ENCODE measurements at regions not wholly inside any gene's neighbourhood (a gene's known extent, or its start where the extent isn't known, plus 50 kb on each side); places are given as distances from the start of the nearest gene placed in this dataset.

DNA sequence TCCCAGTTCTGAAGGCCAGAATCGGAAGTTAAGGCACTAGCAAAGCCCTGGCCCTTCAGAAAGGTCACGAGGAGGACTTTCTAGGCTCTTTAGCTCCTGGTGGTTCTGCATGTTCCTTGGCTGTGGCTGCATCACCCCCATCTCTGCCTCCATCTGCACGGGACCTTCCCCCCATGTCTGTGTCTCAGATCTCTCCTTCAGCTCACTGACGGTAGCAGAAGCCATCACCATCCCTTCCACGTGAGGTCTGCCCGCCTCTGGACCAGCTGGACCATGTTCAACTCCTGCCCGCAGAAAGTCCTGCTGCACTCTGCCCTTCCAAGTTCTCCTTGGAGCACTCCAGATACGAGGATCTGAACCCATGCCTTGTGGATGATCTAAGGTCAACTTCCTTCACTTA, 242.9 kb upstream of the IRX1 start (continued):
- TF ChIP-seq, protein P1, sequence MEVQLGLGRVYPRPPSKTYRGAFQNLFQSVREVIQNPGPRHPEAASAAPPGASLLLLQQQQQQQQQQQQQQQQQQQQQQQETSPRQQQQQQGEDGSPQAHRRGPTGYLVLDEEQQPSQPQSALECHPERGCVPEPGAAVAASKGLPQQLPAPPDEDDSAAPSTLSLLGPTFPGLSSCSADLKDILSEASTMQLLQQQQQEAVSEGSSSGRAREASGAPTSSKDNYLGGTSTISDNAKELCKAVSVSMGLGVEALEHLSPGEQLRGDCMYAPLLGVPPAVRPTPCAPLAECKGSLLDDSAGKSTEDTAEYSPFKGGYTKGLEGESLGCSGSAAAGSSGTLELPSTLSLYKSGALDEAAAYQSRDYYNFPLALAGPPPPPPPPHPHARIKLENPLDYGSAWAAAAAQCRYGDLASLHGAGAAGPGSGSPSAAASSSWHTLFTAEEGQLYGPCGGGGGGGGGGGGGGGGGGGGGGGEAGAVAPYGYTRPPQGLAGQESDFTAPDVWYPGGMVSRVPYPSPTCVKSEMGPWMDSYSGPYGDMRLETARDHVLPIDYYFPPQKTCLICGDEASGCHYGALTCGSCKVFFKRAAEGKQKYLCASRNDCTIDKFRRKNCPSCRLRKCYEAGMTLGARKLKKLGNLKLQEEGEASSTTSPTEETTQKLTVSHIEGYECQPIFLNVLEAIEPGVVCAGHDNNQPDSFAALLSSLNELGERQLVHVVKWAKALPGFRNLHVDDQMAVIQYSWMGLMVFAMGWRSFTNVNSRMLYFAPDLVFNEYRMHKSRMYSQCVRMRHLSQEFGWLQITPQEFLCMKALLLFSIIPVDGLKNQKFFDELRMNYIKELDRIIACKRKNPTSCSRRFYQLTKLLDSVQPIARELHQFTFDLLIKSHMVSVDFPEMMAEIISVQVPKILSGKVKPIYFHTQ (CRISPR knock-in tag; IDR thresholded peaks at IDR 0.05), result no peak
- no peak for TF ChIP-seq FOXP1 (CRISPR knock-in tag; IDR thresholded peaks at IDR 0.05; ENCODE audit: borderline replicate concordance)
- TF ChIP-seq, protein P2, sequence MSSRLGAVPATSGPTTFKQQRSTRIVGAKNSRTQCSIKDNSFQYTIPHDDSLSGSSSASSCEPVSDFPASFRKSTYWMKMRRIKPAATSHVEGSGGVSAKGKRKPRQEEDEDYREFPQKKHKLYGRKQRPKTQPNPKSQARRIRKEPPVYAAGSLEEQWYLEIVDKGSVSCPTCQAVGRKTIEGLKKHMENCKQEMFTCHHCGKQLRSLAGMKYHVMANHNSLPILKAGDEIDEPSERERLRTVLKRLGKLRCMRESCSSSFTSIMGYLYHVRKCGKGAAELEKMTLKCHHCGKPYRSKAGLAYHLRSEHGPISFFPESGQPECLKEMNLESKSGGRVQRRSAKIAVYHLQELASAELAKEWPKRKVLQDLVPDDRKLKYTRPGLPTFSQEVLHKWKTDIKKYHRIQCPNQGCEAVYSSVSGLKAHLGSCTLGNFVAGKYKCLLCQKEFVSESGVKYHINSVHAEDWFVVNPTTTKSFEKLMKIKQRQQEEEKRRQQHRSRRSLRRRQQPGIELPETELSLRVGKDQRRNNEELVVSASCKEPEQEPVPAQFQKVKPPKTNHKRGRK (CRISPR knock-in tag; IDR thresholded peaks at IDR 0.05; ENCODE audit: borderline replicate concordance), result no peak
- no peak for TF ChIP-seq KAT7 (CRISPR knock-in tag; IDR thresholded peaks at IDR 0.05; ENCODE audit: borderline replicate concordance)
- TF ChIP-seq ZNF423 (CRISPR knock-in tag; IDR thresholded peaks at IDR 0.05), result no peak
- TF ChIP-seq FOXK1 (CRISPR knock-in tag; IDR thresholded peaks at IDR 0.05), result no peak
- TF ChIP-seq, protein P3, sequence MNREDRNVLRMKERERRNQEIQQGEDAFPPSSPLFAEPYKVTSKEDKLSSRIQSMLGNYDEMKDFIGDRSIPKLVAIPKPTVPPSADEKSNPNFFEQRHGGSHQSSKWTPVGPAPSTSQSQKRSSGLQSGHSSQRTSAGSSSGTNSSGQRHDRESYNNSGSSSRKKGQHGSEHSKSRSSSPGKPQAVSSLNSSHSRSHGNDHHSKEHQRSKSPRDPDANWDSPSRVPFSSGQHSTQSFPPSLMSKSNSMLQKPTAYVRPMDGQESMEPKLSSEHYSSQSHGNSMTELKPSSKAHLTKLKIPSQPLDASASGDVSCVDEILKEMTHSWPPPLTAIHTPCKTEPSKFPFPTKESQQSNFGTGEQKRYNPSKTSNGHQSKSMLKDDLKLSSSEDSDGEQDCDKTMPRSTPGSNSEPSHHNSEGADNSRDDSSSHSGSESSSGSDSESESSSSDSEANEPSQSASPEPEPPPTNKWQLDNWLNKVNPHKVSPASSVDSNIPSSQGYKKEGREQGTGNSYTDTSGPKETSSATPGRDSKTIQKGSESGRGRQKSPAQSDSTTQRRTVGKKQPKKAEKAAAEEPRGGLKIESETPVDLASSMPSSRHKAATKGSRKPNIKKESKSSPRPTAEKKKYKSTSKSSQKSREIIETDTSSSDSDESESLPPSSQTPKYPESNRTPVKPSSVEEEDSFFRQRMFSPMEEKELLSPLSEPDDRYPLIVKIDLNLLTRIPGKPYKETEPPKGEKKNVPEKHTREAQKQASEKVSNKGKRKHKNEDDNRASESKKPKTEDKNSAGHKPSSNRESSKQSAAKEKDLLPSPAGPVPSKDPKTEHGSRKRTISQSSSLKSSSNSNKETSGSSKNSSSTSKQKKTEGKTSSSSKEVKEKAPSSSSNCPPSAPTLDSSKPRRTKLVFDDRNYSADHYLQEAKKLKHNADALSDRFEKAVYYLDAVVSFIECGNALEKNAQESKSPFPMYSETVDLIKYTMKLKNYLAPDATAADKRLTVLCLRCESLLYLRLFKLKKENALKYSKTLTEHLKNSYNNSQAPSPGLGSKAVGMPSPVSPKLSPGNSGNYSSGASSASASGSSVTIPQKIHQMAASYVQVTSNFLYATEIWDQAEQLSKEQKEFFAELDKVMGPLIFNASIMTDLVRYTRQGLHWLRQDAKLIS (CRISPR knock-in tag; IDR thresholded peaks at IDR 0.05; ENCODE audit: borderline replicate concordance), result no peak
- no peak for TF ChIP-seq ZNF219 (CRISPR knock-in tag; IDR thresholded peaks at IDR 0.05; ENCODE audit: borderline replicate concordance)
- TF ChIP-seq, protein P4, sequence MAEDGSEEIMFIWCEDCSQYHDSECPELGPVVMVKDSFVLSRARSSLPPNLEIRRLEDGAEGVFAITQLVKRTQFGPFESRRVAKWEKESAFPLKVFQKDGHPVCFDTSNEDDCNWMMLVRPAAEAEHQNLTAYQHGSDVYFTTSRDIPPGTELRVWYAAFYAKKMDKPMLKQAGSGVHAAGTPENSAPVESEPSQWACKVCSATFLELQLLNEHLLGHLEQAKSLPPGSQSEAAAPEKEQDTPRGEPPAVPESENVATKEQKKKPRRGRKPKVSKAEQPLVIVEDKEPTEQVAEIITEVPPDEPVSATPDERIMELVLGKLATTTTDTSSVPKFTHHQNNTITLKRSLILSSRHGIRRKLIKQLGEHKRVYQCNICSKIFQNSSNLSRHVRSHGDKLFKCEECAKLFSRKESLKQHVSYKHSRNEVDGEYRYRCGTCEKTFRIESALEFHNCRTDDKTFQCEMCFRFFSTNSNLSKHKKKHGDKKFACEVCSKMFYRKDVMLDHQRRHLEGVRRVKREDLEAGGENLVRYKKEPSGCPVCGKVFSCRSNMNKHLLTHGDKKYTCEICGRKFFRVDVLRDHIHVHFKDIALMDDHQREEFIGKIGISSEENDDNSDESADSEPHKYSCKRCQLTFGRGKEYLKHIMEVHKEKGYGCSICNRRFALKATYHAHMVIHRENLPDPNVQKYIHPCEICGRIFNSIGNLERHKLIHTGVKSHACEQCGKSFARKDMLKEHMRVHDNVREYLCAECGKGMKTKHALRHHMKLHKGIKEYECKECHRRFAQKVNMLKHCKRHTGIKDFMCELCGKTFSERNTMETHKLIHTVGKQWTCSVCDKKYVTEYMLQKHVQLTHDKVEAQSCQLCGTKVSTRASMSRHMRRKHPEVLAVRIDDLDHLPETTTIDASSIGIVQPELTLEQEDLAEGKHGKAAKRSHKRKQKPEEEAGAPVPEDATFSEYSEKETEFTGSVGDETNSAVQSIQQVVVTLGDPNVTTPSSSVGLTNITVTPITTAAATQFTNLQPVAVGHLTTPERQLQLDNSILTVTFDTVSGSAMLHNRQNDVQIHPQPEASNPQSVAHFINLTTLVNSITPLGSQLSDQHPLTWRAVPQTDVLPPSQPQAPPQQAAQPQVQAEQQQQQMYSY (CRISPR knock-in tag; IDR thresholded peaks at IDR 0.05), result no peak

DNA sequence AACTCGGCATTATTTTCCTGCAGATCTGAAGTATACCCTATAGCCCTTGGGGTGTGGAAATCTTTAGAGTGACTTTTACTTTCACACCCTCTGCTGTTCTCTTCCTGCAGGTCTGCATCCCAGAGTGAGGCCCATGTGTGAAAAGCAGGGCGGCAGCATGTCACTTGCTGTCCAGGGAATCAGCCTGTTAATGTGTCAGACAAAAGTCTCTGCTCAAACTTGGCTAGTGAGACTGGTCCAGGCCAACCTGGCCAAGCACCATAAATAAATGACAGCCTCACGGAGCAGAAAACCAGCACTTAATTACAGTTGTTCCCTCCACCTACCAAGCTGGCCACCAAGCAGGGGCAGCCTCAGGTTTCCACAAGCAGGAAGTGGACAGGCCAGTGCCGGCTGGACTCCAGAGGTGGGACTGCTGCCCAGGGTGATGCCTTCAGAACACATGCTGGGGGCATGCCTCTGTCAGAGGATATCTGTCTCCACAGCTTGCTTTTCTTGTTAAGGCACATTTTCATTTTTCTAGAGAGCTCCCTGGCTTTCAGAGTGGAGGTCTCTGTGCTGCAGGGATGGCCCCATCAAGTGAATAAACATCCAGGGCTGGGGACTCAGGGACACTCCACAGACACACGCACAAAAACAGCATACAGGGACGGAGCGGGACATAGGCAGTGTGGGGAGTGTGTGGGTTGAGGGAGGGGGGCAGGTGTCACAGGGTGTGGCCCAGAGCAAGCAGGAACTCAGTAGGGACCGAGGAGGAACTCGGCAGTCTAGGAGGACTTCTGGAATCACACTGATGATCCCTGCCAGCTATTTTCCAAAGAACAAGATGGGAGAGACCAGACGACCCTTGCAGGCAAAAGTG, 243.8 kb upstream of the IRX1 start:
- H3K9me3 Mint-ChIP-seq, result peaks cover 6% of the 10 kb centered on the region; the same call in 1 of the 2 replicates
- ChIA-PET POLR2A (no interaction called here), CTCF (no interaction called here)
- H3K27ac Mint-ChIP-seq, result no peak overlapping the region
- no peak overlapping the region for H3K4me3 Mint-ChIP-seq
- no peaks in the 10 kb centered on the region for H3K4me1 Mint-ChIP-seq
- H3K36me3 Mint-ChIP-seq, result no peaks in the 10 kb centered on the region
- DNase-seq (ENCODE audit: low spot score), result no peak
- ATAC-seq, result no peak
- H3K27me3 Mint-ChIP-seq (ENCODE audit: low read depth), result no peaks in the 10 kb centered on the region
- no peak for TF ChIP-seq TEAD1 (CRISPR knock-in tag; IDR thresholded peaks at IDR 0.05)
- TF ChIP-seq NR1H2 (CRISPR knock-in tag; IDR thresholded peaks at IDR 0.05), result no peak
- TF ChIP-seq ELF4 (CRISPR knock-in tag; IDR thresholded peaks at IDR 0.05; ENCODE audit: low read depth), result no peak
- no peak for TF ChIP-seq GRHL2 (CRISPR knock-in tag; IDR thresholded peaks at IDR 0.05; ENCODE audit: insufficient replicate concordance, severe bottlenecking)
- TF ChIP-seq, protein P5, sequence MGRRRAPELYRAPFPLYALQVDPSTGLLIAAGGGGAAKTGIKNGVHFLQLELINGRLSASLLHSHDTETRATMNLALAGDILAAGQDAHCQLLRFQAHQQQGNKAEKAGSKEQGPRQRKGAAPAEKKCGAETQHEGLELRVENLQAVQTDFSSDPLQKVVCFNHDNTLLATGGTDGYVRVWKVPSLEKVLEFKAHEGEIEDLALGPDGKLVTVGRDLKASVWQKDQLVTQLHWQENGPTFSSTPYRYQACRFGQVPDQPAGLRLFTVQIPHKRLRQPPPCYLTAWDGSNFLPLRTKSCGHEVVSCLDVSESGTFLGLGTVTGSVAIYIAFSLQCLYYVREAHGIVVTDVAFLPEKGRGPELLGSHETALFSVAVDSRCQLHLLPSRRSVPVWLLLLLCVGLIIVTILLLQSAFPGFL (CRISPR knock-in tag; IDR thresholded peaks at IDR 0.05; ENCODE audit: borderline replicate concordance), result no peak

Data from WTC11 (cell line).